Stimulated activated CD8-positive, alpha-beta memory T cell treated with anti-CD3 and anti-CD28 coated beads, Interleukin-7, amount 100 ng/mL, for 24 hours (primary cell): ENCODE measurements at regions not wholly inside any gene's neighbourhood (a gene's known extent, or its start where the extent isn't known, plus 50 kb on each side); places are given as distances from the start of the nearest gene placed in this dataset.

Source experiments
- DNase-seq: peaks from one replicate; pipeline ENCODE4 v3.0.0-alpha.2; 2020; ENCODE audit warnings: low read depth

DNA sequence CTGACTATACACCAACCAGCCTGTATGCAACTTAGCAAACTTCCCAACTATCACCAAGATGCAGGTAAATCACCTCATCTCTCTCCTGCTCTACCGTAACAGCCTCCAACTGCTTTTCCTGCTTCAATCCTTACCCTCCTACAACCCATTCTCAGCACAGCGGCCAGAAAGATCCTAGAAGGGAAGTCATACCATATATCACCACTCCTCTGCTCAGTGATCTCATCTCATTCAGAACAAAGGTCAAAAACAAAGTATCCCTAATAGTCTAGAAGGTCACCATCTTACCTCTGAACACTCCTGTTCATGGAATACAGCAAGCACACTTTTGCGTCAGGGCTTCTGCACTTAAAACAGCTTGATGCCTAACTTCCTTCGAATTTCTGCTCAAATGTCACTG, 62.2 kb upstream of the RNF38 start:
- no peak for DNase-seq

DNA sequence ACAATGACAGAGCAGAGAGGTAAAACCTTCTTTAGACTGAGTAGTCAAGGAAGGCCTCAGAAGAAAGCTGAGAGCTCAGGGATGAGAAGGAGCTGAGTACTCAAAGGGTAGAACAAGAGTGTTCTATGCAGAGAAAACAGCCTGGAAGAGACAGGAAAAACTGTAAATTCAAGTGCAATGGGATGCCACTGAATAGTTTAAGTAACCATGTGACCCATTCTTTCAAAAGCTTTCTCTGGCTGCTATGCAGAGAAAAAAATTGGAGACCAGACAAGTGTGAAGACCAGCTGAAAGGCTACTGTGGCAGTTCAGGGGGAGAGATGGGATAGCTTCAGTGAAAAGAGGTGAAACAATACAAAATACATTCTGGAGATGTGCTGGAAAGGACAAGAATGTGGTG, 61.3 kb upstream of the RNF38 start:
- DNase-seq, result no peak

- DNase-seq, result peak; percentile 53
These were observed 58.4 kb upstream of the RNF38 start for GRCh38 chr9:36458430-36458915.

DNA sequence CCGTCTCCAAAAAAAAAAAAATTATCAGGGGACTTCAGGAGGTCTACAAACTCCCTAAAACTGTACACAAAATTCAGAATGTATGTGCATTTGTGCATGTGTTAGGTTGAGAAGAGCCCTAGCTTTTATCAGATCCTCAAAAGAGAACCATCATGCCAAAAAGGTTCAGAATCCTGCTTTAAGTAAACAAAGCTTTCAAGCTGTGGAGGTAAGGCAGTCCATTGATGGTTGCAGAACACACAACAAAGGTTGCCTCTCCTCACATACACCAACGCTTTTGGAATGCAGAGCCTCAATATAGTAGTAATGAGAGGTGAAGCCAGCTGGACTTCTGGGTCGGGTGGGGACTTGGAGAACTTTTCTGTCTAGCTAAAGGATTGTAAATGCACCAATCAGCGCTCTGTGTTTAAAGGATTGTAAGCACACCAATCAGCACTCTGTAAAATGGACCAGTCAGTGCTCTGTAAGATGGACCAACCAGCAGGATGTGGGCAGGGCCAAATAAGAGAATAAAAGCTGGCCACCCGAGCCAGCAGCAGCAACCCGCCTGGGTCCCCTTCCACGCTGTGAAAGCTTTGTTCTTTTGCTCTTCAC, 57.9 kb upstream of the RNF38 start:
- no peak for DNase-seq

DNA sequence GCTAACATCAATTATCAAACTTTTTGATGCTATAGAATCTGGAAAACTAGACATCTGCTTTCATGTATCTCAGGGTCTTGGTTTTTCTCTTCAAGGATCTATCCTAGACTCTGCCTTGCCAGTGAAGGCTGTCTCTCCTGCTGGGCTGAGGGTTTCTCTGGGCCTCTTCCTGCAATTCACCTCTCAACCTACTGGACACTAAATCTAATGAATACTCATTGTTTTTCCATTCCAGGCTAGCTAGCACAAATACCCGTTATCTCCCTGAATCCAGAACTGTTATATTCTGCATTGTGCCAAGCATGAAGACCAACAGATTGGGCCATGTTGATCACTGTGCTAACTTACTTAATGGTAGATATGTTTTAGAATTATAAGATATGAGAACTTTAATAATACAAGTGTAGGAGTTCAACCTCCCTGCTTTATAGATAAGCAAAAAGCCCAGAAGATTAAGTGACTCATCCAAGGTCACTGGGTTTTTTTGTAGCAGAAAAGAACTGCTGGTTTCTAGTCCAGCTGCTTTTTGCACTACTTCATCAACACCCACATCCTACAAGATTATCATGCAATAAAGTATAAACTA, 56.5 kb upstream of the RNF38 start:
- DNase-seq, result no peak

GRCh38 chr9:36451949-36452348, 51.9 kb upstream of the RNF38 start:
- no peak for DNase-seq

- DNase-seq, result no peak
These were observed 50.2 kb upstream of the RNF38 start for GRCh38 chr9:36450110-36450732.
